Left kidney (tissue), 1 donor: ENCODE measurements at regions not wholly inside any gene's neighbourhood (a gene's known extent, or its start where the extent isn't known, plus 50 kb on each side); places are given as distances from the start of the nearest gene placed in this dataset.

Experiments used
- DNase-seq: peaks from one replicate; pipeline ENCODE4 v3.0.0-alpha.2; 2013

DNA sequence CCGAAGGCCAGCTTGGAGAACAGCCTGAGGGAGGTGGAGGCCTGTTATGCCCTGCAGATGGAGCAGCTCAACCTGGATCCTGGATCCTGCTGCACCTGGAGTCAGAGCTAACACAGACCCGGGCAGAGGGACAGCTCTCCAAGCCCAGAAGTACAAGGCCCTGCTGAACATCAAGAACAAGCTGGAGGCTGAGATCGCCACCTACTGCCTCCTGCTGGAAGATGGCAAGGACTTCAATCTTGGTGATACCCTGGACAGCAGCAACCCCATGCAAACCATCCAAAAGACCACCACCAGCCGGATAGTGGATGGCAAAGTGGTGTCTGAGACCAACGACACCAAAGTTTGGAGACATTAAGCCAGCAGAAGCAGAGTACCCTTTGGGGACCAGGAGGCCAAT is 223.5 kb upstream of the ID4 start:
- no peak for DNase-seq

DNA sequence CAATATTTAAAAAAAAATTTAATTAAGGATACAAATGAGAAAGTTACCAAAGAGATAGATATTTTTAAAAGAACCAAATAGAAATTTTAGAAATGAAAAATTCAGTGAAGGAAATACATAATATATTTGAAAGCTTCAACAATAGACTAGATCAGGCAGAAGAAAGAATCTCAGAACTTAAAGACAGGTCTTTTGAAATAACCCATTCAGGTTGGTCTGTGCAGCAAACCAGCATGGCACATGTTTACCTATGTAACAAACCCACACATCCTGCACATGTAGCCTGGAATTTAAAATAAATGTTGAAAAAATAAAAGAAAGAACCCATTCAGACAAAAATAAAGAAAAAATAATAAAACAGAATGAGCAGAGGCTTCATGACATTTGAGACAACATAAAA is 221.1 kb upstream of the ID4 start:
- no peak for DNase-seq

DNA sequence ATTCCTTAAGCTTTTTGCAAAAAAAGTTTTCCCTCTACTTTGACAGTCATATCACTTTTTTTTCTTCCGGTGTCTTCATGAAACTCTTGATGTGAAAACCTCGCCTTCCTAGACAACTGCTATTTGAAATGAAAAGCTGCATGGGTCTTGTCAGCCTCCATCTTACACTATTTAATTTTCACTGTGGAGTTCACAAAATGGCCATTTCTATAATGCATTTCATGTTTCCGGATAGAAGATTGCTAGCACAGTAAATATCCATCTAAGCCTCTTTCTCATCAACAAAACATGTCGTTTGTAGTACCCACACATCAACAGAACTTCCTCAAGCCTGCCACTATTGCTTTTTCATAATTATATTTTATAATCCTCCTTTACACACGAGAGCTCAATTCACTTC is 204.9 kb upstream of the ID4 start:
- no peak for DNase-seq

DNA sequence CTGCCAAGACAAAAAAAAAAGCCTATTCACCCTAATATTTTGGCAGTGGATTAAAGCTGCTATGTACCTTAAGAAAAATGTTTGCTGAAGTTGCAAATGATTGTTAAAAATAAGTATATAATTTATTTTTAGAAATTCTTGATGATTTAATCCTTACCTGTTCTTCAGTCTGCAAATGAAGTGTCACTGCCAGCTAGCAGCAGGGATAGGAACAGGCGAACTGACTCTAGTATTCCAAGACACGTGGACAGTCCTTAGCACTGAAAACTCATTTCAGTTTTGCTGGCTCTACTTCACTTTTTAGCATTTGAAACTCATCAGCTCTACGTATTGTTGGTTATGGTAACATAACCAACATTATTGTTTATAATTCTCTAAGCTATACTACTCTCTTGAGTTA is 204.4 kb upstream of the ID4 start:
- no peak for DNase-seq

DNA sequence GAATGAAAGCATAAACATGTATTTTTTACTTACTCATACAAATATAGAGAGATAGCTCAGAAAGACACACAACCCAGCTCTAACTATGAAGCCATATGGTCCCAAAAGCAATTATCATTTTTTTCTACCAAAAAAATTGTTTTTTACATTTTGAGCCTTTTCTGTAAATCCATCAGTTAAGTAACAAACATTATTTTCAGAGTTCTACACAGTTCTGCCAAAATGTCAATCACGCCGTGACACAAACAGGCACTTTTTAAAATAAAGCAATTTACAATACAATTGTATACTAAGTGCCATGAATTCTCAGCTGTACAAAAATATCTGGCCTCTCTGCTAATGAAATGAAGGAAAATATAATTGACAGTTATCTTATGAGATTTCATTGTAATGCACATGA is 201.4 kb upstream of the ID4 start:
- DNase-seq: no peak

DNA sequence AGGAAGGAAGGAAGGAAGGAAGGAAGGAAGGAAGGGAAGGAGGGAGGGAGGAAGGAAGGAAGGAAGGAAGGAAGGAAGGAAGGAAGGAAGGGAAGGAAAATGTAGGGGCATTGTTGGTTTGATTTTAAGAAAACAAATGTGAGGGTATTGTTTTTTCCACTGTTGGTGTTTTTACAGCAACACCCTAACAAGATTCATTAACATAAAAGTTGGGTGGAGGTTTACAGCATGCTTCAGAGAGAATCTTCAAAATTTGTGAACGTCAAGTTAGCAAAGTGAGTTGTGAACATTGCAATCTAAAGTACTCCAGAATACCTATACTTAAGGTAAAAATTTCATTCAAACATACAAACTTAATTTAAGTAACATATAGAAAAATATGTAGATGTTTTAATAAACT is 200.2 kb upstream of the ID4 start:
- no peak for DNase-seq

DNA sequence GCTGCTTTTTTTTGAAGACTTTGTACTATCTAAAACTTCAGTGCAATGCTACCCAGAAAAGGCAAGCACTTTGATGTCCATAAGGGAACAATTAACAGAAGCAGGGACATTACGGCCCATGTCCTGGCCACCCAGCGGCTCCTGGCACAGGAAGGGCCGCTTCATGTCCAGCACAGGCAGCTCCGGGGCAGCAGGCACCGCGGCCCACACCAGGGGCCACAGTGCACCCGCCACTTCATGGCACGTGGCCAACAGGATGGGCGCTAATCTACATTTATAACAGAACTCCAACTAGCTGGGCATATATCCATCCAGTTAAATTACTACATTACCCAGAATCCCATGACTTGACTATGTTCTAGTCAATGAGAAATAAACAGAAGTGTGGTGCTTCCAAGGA is 198.2 kb upstream of the ID4 start:
- no peak for DNase-seq

DNA sequence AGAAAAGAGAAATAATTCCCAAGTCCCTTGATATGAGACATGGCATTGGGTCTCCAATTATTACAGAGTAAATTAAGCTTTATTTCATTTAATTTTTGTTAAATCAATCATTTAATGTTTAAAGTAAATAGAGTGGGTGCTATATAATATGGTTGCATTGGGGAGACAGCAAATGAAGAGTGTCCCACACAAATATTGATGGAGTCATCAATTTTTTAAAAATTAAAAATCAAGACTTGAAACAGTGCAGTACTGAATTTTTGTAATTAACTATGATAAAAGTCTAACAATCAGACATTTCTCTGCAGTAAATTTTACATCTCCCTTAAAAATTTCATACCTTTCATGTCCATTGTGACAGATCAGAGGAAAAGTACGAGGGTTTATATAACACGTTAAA is 193.9 kb upstream of the ID4 start:
- DNase-seq: no peak

DNA sequence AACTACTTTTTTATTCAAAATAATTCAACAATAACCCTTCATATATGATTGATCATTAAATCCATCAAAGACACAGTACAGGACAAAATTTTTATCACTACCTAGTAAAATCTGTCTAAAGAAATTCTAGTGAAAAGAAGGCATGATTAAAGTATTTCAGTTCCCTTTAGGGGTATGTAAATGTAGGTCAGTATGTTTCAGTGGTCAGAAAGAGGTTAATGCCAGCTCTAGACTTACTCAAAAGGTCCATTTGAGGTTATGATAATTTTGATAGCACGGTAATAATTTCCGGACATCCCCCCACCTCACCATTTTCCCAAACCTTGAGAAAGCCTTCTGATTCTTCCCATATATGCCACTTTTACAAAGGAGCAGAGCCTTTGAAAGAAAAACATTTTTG is 193.5 kb upstream of the ID4 start:
- DNase-seq: no peak

DNA sequence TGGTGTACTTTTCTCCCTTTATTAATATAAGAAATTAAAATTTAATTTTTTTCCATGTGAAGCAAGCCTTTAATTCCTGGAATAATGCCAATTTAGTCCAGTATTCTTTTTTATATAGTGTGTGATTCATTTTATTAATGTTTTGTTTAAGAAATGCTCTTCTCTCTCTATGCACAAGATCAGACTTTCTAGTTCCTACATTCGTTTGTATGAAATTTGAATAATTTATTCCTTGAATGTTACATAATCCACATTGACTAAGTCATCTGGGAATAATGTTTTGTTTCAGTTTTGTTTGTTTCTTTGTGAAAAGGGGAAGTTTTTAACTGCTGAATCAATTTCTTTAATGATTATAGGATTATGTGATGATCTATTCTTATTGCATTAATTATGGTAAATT is 181.4 kb upstream of the ID4 start:
- no peak for DNase-seq

DNA sequence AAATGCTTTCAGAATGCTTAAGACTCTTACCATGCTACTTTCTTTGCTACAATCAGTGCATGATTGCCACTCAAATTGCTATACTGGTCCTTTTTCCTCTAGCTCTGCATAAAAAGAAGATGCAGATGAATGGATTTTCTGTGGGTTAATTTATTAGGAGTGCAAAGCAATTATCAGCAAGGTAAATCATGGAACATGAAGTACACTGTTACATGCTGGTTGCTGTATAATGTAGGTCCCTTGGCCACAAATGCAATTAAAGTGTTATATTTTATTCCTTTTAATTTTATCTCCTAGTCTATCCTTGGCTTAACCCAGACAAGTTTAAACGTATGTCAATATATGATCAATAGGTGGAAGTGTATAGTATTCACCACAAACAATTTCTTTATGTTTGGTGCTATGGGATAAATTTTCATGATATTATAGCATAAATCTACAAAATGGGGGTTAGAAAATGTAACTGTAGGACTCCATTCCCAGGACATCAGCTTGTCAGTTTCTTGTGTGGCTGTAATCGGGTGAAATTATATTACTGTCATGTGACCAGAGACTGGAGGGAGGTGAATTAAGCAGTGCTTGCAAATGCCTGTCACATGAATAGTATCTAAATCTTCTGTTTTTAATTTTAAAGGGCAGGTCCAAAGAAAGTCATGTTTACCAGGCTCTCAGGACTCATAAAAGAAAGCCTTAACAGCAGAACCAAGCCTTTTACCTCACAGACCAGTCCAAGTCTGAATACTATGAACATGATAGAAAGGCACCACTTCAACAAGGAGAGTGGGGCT is 176.9 kb upstream of the ID4 start:
- DNase-seq: no peak

DNA sequence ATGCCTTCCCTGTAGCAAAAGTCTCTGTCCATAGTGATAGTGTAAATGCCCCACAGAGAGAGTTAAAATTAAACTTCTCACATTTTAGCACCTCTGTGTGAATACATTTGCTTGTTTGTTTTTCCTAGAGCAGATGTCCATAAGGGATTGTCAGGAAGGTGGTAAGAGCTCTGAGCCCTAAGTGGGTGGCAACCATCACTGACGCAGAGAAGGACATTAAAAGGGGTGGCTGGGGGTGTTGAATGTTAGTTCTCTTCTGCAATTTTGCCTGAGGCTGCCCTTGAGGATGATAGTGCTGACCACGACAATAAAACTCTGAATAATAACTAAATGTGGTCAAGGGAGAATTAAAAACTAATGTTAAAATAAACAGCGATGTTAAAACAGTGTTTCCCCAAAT is 174.3 kb upstream of the ID4 start:
- DNase-seq: no peak

DNA sequence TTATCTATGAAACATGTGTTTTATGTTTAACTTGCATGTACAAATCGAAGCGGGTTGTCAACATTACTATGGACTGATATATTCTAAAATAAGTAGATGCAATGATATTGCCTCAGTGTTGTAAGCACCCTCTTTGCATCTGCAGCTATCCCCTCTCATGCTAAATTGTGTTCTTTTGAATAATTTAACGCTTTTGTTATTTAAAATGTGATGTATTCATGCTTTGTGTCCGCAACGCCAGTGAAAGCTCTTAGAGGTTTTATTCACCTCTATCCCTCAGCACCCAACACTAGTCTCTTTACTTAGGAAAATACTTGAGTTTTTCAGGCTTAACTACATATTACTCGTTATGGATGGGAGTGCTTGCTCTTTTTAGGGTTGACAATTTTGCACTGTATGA is 173.7 kb upstream of the ID4 start:
- DNase-seq: no peak

DNA sequence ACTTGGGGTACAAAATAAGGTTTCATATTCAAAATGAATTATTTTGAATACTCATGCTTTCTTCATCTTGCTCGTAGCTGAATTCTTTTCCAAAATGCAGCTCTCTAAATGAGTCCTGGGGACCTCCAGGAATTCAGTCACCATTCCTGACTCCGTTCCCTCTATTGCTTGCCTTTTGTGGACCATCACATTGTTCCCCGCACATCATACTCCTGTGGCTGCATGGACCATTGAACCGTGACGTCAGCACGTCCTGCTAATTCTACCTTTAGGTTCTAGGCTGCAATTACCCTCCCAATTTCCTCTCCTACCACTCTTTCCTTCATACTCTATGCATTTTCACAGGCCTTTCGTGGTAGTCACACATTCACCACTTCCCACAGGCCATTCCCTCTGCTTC is 173.1 kb upstream of the ID4 start:
- no peak for DNase-seq

DNA sequence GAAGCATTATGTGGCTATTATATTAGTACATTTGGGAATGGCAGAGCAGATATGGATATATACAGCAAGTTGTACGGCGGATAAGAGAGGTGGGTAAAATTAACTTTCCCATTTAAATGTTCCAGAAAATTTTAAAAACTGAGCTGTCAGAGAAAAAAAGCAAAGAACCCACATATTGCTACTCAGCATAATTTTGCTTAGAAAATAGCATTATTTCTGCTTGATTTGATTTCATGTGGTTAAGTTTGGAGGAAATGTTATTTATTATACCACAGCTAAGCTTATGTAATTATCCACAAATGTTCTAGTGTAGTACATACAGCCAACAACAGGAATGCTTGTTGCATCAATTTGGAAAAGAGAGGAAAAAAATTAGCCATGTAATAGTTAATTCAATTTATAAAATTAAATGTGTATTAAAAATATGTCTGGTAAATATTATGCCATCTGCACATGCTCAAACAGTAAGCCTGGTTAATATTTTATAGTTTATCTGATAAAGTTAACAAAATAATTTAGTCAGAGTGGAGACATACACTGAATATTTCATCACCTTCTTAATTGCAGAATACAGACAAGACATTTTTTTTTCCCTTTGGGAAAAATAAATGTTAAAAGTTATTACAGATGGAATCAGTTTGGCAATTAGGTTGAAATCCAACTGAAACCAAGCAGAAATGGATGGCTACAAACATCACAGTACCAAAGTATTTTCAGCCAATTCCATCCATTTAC is 172.1 kb upstream of the ID4 start:
- DNase-seq: no peak

DNA sequence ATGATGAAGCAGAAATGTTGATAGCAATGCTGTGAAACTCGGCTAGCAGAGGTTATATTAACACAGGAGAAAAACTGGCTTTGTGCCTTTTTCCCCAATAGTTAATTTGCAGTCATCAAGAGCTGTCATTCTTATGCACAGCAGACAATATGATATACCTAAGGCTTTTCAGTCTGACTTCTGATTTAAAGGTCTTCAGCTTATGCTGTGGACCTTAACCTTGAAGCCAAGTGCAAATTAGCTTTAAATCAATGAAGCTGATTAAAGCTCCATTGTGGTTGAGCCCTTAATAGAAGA is 171.6 kb upstream of the ID4 start:
- DNase-seq: no peak

DNA sequence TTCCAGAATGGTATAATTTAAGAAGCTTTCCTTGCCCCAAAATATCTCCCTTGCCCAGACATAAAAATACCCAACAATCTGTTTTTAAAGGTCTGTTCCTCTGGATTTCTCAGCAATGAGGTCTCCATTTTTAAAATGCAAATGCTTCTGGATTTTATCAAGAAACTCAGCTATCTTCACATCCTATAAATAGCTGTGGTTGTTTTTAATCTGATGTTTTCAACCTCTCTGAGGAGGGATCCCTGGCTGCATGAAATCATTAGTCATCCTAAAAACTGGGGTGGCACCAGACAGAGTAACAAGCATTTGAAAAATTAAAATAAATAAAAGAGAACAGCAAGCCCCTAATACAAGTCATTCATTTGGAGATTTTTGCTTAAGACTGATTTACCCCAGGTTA is 168.5 kb upstream of the ID4 start:
- DNase-seq: no peak

DNA sequence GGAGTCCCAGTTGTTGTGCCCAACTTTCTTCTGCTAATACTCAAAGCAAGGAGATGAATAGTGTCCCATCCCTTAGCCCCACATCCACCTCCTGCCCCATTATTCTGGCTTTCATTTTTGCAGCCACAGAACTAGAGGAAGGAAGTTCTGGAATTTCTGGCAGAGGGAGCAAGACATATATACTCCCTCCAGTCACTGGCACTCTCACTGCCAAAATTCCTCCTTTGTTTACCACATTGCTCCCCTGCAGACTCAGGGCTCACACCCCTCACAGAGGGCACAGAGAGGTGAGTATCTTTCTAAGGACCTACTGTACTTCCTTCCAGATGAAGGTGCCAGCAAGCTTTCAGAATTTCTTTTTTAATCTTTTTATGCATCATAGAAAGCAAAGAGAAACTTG is 168.0 kb upstream of the ID4 start:
- no peak for DNase-seq

DNA sequence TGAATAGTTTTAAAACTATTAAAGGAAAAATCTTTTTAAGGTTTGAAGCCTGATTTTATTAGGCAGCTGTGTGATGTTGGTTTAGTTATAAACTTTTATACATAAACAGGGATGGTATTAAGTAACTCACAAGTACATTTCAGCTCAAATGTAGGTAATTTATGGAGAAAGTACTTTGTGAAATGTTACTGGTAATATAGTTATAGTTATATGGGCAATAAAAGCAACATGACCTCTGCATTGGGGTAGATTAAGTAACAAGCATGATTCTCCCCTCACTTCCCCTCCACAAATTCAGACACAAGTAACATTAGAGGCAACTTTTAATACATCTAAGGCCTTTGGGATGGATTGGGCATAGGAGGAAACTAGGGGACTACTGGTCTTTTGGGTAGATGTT is 154.3 kb upstream of the ID4 start:
- no peak for DNase-seq

DNA sequence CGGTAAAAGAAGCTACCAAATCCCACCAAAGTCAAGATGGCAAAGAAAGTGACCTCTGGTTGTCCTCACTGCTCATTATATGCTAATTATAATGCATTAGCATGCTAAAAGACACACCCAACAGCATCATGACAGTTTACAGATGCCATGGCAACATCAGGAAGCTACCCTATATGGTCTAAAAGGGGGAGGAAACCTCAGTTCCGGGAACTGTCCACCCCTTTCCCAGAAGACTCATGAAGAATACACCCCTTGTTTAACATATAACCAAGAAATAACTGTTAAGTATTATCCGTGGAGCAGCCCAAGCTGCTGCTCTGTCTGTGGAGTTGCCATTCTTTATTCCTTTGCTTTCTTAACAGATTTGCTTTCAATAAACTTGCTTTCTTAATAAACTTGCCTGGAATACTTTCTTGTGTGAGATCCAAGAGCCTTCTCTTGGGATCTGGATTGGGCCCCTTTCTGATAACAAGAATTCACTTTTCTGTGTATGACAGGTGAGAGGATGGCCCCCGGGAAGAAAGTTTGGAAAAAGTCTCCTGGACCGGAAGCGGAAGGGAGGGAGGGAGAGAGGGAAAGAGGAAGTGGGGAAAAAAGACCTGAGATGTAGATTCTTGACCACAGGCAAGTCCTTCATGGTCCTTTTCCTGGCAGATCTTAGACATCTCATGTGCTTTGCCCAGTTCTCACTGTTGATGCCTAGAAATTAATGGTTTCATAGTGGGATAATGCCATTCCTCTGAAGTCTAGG is 146.7 kb upstream of the ID4 start:
- no peak for DNase-seq

DNA sequence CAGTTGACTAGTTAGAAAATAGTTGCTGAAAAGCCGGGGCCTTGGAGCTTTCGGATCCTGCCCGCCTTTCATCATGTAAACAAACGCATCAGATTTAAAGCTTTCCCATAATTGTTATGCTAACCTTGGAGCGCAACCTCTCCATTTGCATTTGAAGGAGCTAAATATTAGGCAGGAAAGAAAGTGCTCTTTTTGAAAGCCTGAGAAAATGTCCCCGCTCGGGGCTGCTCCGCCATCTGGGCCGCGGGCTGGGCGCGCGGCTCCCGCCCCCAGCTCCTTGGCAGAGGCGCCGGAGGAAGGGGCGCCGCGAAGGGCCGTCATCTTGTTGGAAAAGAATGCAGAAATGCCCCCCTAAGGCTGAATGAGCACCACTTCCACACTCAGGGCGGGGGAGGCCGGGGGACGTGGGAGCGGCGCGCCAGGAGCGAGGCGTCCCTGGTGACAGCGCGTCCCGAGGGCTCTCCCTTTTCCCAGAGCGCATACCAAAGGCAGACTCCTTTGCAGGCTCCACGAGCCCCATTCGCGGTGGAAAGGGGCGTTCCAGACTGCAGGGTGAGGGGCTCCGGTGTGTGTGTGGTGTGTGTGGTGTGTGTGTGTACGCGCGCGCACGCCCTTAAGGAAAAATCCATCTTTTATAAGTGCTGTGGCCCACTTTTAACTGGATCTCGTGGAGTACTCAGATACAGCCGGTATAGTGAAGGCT is 145.6 kb upstream of the ID4 start:
- DNase-seq: peak; percentile 61

DNA sequence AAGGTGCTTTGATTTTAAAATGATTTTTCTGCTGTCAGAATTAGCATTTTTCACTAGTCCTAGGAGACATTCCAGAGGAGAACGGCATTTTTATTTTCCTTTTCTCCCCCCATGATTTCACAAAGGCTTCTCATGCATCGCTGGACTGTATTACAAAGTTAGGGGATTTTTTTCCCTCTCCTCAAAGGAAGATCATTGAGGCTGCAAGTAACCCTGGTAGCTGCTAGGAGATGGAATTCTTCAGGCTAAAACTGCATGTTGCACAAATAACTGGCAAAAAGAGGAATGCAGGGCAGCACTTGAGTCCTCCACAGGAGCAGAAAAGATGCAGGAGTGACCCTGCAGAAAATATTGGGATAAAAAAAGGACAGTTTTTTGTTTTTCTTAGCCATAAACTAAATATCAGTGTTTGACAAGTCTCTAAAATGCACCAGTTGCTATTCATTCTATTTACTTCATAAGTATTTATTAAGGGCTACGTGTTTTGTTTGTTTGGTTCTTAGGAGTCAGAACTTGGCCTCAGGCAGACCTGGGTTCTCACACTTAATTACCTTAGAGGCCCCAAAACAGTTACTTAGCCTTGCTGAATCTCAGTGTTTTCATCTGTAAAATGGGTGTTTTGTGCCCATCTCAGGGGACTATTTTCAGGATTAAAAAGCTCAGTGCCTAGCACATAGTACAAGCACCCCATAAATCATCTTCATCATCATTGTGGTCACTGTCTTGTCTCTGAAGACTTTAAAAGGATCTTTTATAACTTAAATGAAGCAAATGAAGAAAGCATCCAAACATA is 144.5 kb upstream of the ID4 start:
- no peak for DNase-seq
